ENCODE measurements at regions not wholly inside any gene's neighbourhood (a gene's known extent, or its start where the extent isn't known, plus 50 kb on each side); places are given as distances from the start of the nearest gene placed in this dataset.

- no TSS peak for BruUV-seq (replicated peaks)
- in situ Hi-C loops (cut with HindIII; ENCODE audit: extremely low pct_ligation_motif_present, low pct_unique_long_range_greater_than_20kb), result no loop called here
- ChIA-PET CTCF (ENCODE audit: low intra/inter-chr PET ratio, low total read pairs) (no interaction called here), POLR2A (no interaction called here)
- TF ChIP-seq CAMTA2 (CRISPR knock-in tag; IDR thresholded peaks at IDR 0.05; ENCODE audit: borderline replicate concordance), result no peak
- no peak for TF ChIP-seq ZNF883 (CRISPR knock-in tag; IDR thresholded peaks at IDR 0.05; ENCODE audit: not compliant biosample characterization)
- peak; percentile 58 for TF ChIP-seq ATF7 (IDR thresholded peaks at IDR 0.05)
- no peak for TF ChIP-seq ATF7 (CRISPR knock-in tag; IDR thresholded peaks at IDR 0.05)
- Histone ChIP-seq H3K4me1 (ENCODE audit: insufficient read depth, low read length) (no peaks in the 10 kb centered on the region), H3K9me3 (ENCODE audit: low read length) (peaks cover 10% of the 10 kb centered on the region; the same call in 1 of the 2 replicates), H3K27ac (ENCODE audit: extremely low read length, insufficient read depth, low read length) (no peak overlapping the region), H3K4me3 (replicated peaks in 1 of 3; ENCODE audit: insufficient read depth in 1 of 3, low read depth in 2 of 3, low read length in 3 of 3) (no peak overlapping the region), H3K4me2 (ENCODE audit: low read depth, low read length) (no peak overlapping the region), H2AFZ (ENCODE audit: low read length) (no peak overlapping the region), H4K20me1 (ENCODE audit: insufficient read depth, low read length) (no peaks in the 10 kb centered on the region), H3K27me3 (ENCODE audit: control insufficient read depth in 1 of 2, insufficient read depth in 2 of 2, low read length in 2 of 2) (no peaks in the 10 kb centered on the region), H3K79me2 (ENCODE audit: insufficient read depth, low read length) (no peaks in the 10 kb centered on the region), H3K36me3 (replicated peaks in 1 of 2; ENCODE audit: control insufficient read depth in 1 of 2, insufficient read depth in 2 of 2, low read length in 2 of 2) (no peaks in the 10 kb centered on the region), H3K9ac (ENCODE audit: insufficient read depth, low read depth, low read length) (no peak overlapping the region)
- DNase-seq (ENCODE audit: low spot score) (no peak), FAIRE-seq (no peak), ATAC-seq (no peak)
- intact Hi-C loops (cut with micrococcal nuclease; ENCODE audit: unreplicated experiment), result no loop called here
- 27% methylated on average over 4 of the region's 4 CpGs for WGBS (ENCODE audit: low lambda C conversion rate)
These were observed 864.2 kb downstream of the SLC4A3 start for GRCh38 chr2:220491670-220492069.

GRCh38 chr2:220493871-220494525 lies 866.6 kb downstream of the SLC4A3 start:
- Histone ChIP-seq H3K4me3 (replicated peaks in 1 of 3; ENCODE audit: insufficient read depth in 1 of 3, low read depth in 2 of 3, low read length in 3 of 3) (no peak overlapping the region), H3K4me2 (ENCODE audit: low read depth, low read length) (no peak overlapping the region), H3K27ac (ENCODE audit: extremely low read length, insufficient read depth, low read length) (no peak overlapping the region), H3K79me2 (ENCODE audit: insufficient read depth, low read length) (no peaks in the 10 kb centered on the region), H4K20me1 (ENCODE audit: insufficient read depth, low read length) (no peaks in the 10 kb centered on the region), H3K27me3 (ENCODE audit: control insufficient read depth in 1 of 2, insufficient read depth in 2 of 2, low read length in 2 of 2) (no peaks in the 10 kb centered on the region), H3K36me3 (replicated peaks in 1 of 2; ENCODE audit: control insufficient read depth in 1 of 2, insufficient read depth in 2 of 2, low read length in 2 of 2) (no peaks in the 10 kb centered on the region), H2AFZ (ENCODE audit: low read length) (no peak overlapping the region), H3K9me3 (ENCODE audit: low read length) (peaks cover 10% of the 10 kb centered on the region; the same call in 1 of the 2 replicates), H3K4me1 (ENCODE audit: insufficient read depth, low read length) (no peaks in the 10 kb centered on the region), H3K9ac (ENCODE audit: insufficient read depth, low read depth, low read length) (no peak overlapping the region)
- FAIRE-seq (no peak), DNase-seq (ENCODE audit: low spot score) (no peak), ATAC-seq (no peak)
- in situ Hi-C loops (cut with HindIII; ENCODE audit: extremely low pct_ligation_motif_present, low pct_unique_long_range_greater_than_20kb), result no loop called here
- intact Hi-C loops (cut with micrococcal nuclease; ENCODE audit: unreplicated experiment), result no loop called here
- WGBS (ENCODE audit: low lambda C conversion rate), result 23% methylated on average over 9 of the region's 9 CpGs
- ChIA-PET CTCF (ENCODE audit: low intra/inter-chr PET ratio, low total read pairs) (no interaction called here), POLR2A (no interaction called here)
- no TSS peak for BruUV-seq (replicated peaks)
- TF ChIP-seq THAP11 (CRISPR knock-in tag; IDR thresholded peaks at IDR 0.05) (no peak), ZNF546 (CRISPR knock-in tag; conservative IDR thresholded peaks at IDR 0.05) (no peak), ZNF407 (CRISPR knock-in tag; IDR thresholded peaks at IDR 0.05; ENCODE audit: not compliant biosample characterization) (no peak), HIC2 (CRISPR knock-in tag; IDR thresholded peaks at IDR 0.05; ENCODE audit: low read depth) (no peak), ZSCAN31 (CRISPR knock-in tag; IDR thresholded peaks at IDR 0.05; ENCODE audit: low read depth) (no peak)
